ENCODE measurements at regions not wholly inside any gene's neighbourhood (a gene's known extent, or its start where the extent isn't known, plus 50 kb on each side); places are given as distances from the start of the nearest gene placed in this dataset.

DNA sequence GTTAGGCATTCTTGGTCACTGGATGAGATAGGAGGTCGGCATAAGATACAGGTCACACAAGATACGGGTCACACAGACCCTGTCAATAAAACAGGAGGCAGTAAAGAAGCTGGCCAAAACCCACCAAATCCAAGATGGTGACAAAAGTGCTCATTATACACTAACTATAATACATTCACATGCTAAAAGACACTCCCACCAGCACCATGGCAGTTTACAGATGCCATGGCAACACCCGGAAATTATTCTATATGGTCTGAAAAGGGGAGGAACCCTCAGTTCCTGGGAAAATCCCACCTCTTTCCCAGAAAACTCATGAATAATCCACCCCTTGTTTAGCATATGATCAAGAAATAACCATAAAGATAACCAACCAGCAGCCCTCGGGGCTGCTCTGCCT is 56.0 kb upstream of the PTPRM start:
- Histone ChIP-seq H3K4me3 (ENCODE audit: low read length) (no peak overlapping the region), H3K9me3 (ENCODE audit: control insufficient read depth, insufficient read depth, low read length) (no peaks in the 10 kb centered on the region), H3K27me3 (ENCODE audit: control insufficient read depth, low read length) (no peaks in the 10 kb centered on the region), H3F3A (ENCODE audit: control insufficient read depth, insufficient read depth) (no peaks in the 10 kb centered on the region), H3K9me2 (replicated peaks; ENCODE audit: control insufficient read depth, low read length) (no peaks in the 10 kb centered on the region), H4K20me1 (ENCODE audit: control insufficient read depth, insufficient read depth, low read depth, low read length) (no peaks in the 10 kb centered on the region), H3K27ac (ENCODE audit: low read depth, low read length) (no peak overlapping the region), H3K4me2 (ENCODE audit: low read length) (no peak overlapping the region), H3K4me1 (ENCODE audit: control insufficient read depth, low read length) (no peaks in the 10 kb centered on the region), H3K36me3 (ENCODE audit: control insufficient read depth, low read length) (no peaks in the 10 kb centered on the region), H3K79me2 (ENCODE audit: control insufficient read depth, low read length) (no peaks in the 10 kb centered on the region)
- no peak for TF ChIP-seq EZH2phosphoT487 (IDR thresholded peaks at IDR 0.05; ENCODE audit: borderline replicate concordance, low read length)
- TF ChIP-seq, protein P1, sequence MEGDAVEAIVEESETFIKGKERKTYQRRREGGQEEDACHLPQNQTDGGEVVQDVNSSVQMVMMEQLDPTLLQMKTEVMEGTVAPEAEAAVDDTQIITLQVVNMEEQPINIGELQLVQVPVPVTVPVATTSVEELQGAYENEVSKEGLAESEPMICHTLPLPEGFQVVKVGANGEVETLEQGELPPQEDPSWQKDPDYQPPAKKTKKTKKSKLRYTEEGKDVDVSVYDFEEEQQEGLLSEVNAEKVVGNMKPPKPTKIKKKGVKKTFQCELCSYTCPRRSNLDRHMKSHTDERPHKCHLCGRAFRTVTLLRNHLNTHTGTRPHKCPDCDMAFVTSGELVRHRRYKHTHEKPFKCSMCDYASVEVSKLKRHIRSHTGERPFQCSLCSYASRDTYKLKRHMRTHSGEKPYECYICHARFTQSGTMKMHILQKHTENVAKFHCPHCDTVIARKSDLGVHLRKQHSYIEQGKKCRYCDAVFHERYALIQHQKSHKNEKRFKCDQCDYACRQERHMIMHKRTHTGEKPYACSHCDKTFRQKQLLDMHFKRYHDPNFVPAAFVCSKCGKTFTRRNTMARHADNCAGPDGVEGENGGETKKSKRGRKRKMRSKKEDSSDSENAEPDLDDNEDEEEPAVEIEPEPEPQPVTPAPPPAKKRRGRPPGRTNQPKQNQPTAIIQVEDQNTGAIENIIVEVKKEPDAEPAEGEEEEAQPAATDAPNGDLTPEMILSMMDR (IDR thresholded peaks at IDR 0.05; ENCODE audit: low read depth, low read length, poor library complexity, severe bottlenecking) = no peak

DNA sequence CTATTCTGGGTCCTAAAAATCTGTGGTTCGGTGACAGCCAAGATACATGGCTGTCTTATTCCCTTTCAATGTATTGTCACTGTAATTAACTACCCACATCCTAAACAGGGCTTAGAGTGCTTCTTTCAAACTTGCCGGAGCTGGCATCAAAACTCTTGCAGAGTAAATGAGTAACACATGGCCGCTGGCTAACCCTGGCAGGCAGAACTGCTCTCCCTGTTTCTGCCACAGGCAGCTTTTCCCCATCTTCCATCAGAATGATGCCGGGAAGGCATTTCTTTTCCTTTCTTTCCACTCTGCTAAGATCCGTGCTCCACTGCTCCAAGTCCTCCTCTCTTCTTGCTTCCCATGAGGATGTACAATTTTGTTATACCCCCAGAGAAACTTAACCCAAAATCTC is 54.8 kb upstream of the PTPRM start:
- Histone ChIP-seq H3K9me3 (ENCODE audit: control insufficient read depth, insufficient read depth, low read length) (no peaks in the 10 kb centered on the region), H3K4me3 (ENCODE audit: low read length) (no peak overlapping the region), H3K79me2 (ENCODE audit: control insufficient read depth, low read length) (no peaks in the 10 kb centered on the region), H3K4me2 (ENCODE audit: low read length) (no peak overlapping the region), H3K9me2 (replicated peaks; ENCODE audit: control insufficient read depth, low read length) (no peaks in the 10 kb centered on the region), H3F3A (ENCODE audit: control insufficient read depth, insufficient read depth) (no peaks in the 10 kb centered on the region), H3K4me1 (ENCODE audit: control insufficient read depth, low read length) (no peaks in the 10 kb centered on the region), H3K27ac (ENCODE audit: low read depth, low read length) (no peak overlapping the region), H3K36me3 (ENCODE audit: control insufficient read depth, low read length) (no peaks in the 10 kb centered on the region), H3K27me3 (ENCODE audit: control insufficient read depth, low read length) (no peaks in the 10 kb centered on the region), H4K20me1 (ENCODE audit: control insufficient read depth, insufficient read depth, low read depth, low read length) (no peaks in the 10 kb centered on the region)
- TF ChIP-seq, protein P1 (IDR thresholded peaks at IDR 0.05; ENCODE audit: low read depth, low read length, poor library complexity, severe bottlenecking) = no peak
- TF ChIP-seq EZH2phosphoT487 (IDR thresholded peaks at IDR 0.05; ENCODE audit: borderline replicate concordance, low read length) = no peak

- Histone ChIP-seq H3K27ac (ENCODE audit: low read depth, low read length) (no peak overlapping the region), H3K9me3 (ENCODE audit: control insufficient read depth, insufficient read depth, low read length) (no peaks in the 10 kb centered on the region), H3K4me3 (ENCODE audit: low read length) (no peak overlapping the region), H3F3A (ENCODE audit: control insufficient read depth, insufficient read depth) (no peaks in the 10 kb centered on the region), H3K4me1 (ENCODE audit: control insufficient read depth, low read length) (no peaks in the 10 kb centered on the region), H3K4me2 (ENCODE audit: low read length) (no peak overlapping the region), H4K20me1 (ENCODE audit: control insufficient read depth, insufficient read depth, low read depth, low read length) (no peaks in the 10 kb centered on the region), H3K27me3 (ENCODE audit: control insufficient read depth, low read length) (no peaks in the 10 kb centered on the region), H3K9me2 (replicated peaks; ENCODE audit: control insufficient read depth, low read length) (no peaks in the 10 kb centered on the region), H3K79me2 (ENCODE audit: control insufficient read depth, low read length) (no peaks in the 10 kb centered on the region), H3K36me3 (ENCODE audit: control insufficient read depth, low read length) (no peaks in the 10 kb centered on the region)
- TF ChIP-seq, protein P1 (IDR thresholded peaks at IDR 0.05; ENCODE audit: low read depth, low read length, poor library complexity, severe bottlenecking) = no peak
- TF ChIP-seq EZH2phosphoT487 (IDR thresholded peaks at IDR 0.05; ENCODE audit: borderline replicate concordance, low read length) = no peak
Measured at GRCh38 chr18:7512990-7513389, 54.1 kb upstream of the PTPRM start.
